VCaP (cell line): ENCODE measurements at regions not wholly inside any gene's neighbourhood (a gene's known extent, or its start where the extent isn't known, plus 50 kb on each side); places are given as distances from the start of the nearest gene placed in this dataset.
"Not testable (repeated sequence)": the region's sequence is repeated elsewhere in the genome, so short reads cannot be mapped to it uniquely, and the experiment has no call there.

ENCODE experiments used
- H3K27ac ChIP-seq: fragments of 450-650 bp; 2 replicates; pipeline ENCODE4 v1.5.1; 2017
- TF ChIP-seq, protein P1 (sequence below): fragments of 450-650 bp; conservative IDR thresholded peaks from 2 replicates; pipeline ENCODE4 v1.5.1; 2017; ENCODE audit warnings: mild to moderate bottlenecking, moderate library complexity

DNA sequence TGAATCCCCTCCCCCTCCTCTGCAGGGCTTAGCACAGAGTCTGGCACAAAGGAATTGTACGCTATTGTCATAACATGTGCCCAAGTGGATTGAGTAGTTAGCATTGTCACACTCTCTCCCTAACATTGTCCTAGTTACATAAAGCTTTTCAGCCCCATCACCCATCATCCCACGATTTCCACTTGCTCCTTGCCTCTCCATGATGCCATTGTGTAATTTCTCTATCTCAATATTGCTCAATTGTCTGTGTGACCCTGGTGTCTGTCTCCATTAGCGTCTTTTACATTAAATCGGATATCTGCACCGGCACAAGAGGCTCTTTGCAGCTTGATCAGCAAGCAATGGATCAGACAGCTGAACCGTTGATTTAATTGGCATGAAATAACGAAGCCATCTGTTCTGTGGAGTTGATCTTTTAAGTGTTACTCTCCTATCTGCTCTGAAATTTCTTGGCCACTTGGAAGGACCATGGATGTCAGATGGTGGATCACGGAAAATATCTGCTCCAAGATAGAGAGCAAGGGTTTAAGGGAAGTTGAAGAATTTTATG is 77.0 kb upstream of the HS3ST4 start:
- TF ChIP-seq, protein P1, sequence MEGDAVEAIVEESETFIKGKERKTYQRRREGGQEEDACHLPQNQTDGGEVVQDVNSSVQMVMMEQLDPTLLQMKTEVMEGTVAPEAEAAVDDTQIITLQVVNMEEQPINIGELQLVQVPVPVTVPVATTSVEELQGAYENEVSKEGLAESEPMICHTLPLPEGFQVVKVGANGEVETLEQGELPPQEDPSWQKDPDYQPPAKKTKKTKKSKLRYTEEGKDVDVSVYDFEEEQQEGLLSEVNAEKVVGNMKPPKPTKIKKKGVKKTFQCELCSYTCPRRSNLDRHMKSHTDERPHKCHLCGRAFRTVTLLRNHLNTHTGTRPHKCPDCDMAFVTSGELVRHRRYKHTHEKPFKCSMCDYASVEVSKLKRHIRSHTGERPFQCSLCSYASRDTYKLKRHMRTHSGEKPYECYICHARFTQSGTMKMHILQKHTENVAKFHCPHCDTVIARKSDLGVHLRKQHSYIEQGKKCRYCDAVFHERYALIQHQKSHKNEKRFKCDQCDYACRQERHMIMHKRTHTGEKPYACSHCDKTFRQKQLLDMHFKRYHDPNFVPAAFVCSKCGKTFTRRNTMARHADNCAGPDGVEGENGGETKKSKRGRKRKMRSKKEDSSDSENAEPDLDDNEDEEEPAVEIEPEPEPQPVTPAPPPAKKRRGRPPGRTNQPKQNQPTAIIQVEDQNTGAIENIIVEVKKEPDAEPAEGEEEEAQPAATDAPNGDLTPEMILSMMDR = no peak
- H3K27ac ChIP-seq = no peak overlapping the region

DNA sequence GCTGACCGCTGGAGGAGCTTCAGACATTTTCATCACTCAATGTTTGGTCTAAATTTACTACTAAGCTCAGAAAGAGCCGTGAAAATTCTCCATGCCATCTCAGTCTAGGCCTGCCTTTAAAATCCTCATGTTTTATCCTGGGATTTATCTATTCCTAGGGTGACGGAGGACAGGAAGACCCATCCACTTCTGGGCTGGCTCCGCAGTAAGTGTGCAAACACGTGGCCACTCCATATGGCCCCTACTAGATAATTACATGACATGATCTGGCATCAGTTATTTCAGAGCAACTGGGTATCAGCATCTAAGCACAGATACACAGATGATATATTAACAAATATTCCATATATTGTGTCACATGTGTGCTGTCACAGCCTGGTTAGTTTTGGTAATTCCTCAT is 77.8 kb upstream of the HS3ST4 start:
- H3K27ac ChIP-seq = no peak overlapping the region
- TF ChIP-seq, protein P1 = no peak

DNA sequence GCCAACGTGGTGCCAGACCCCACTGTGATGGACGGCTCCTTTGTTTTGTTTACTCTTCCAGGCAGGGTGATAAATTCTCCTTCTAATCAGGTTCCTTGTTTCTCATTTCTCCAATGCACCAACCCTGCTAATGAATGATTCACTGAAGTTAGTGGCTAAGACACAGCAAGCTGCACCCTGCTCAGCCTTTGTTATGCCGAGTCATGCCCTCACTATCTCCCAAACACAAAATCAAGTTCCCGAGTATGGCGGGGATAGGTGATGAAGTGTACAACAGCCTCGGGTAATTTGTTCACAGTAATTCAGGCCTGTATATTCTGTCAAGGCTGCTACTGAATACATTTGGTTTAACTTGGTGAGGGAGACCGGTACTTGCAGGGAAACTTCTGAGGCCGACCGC is 83.8 kb upstream of the HS3ST4 start:
- TF ChIP-seq, protein P1 = no peak
- H3K27ac ChIP-seq = no peak overlapping the region

DNA sequence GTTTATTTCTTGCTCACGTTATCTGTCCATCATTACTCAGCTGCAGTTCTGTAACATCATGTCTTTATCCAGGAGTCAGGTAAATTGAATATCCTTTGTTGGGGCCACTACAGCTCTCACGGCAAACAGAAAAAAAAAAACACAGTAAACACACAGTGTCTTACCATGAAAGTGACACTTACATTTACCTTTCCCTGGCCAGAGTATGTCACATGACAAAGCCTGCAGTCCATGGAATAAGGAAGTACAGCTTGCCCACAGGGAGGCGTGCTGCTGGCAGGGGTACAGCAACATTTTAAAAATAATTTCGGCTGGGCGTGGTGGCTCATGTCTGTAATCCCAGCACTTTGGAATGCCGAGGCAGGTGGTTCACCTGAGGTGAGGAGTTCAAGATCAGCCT is 85.7 kb upstream of the HS3ST4 start:
- no peak overlapping the region for H3K27ac ChIP-seq
- TF ChIP-seq, protein P1 = no peak

DNA sequence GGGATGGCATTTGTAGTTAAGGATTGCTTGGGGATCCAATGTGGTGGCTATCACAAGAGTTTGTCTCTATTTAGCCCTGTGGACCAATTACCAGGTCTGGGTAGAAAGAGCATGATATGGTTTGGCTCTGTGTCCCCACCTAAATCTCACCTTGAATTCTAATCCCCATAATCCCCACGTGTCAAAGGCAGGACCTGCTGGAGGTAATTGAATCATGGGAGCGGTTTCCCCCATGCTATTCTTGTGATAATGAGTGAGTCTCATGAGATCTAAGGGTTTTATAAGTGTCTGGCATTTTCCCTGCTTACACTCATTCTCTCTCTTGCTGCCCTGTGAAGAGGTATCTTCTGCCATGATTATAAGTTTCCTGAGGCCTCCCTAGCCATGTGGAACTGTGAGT is 86.4 kb upstream of the HS3ST4 start:
- no peak overlapping the region for H3K27ac ChIP-seq

DNA sequence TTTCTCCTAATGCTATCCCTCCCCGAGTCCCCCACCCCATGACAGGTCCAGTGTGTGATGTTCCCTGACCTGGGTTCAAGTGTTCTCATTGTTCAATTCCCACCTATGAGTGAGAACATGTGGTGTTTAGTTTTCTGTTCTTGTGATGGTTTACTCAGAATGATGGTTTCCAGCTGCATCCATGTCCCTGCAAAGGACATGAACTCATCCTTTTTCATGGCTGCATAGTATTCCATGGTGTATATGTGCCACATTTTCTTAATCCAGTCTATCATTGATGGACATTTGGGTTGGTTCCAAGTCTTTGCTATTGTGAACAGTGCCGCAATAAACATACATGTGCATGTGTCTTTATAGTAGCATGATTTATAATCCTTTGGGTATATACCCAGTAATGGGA is 90.5 kb upstream of the HS3ST4 start:
- not testable (repeated sequence) for H3K27ac ChIP-seq

More for the DNA sequence above, 86.4 kb upstream of the HS3ST4 start:
- TF ChIP-seq, protein P1 = no peak

DNA sequence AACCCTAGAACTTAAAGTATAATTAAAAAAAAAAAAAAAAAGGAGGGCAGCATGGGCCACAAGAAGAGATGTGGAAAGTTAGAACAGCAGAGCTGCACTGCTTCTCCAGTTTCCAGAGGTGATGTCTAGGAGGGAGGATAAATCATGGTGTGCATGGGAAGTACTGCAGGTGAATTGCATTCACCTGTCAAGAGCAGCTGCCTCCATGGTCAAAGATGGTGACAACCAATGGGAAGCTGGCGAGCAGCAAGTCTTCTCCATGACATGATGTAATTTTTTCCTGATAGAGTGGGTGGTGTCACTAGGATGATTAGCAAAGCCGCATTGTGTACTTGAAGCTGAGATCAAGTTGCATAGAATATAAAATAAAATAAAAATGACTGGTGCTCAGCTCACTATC is 95.6 kb upstream of the HS3ST4 start:
- TF ChIP-seq, protein P1 = no peak

DNA sequence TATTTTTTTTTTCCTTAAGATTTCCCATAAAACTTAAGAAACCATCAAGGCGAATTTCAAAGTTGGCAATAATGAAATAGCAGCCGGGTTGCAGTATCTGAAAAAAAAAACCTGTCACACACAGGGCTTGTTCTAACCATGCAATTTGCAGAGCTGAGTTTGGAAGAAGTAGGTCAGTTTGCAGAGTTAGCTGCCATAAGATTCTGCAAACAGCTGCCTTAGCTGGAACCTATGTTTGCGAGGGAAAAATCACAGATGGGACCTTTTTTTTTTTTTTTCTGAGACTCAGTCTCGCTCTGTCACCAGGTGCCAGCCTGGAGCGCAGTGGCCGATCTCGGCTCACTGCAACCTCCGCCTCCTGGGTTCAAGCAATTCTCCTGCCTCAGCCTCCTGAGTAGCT is 98.5 kb upstream of the HS3ST4 start:
- TF ChIP-seq, protein P1 = no peak

More for the DNA sequence above, 95.6 kb upstream of the HS3ST4 start:
- no peak overlapping the region for H3K27ac ChIP-seq

More for the DNA sequence above, 98.5 kb upstream of the HS3ST4 start:
- no peak overlapping the region for H3K27ac ChIP-seq
